NCI-H524 treated with DMSO at 0.1 percent for 48 hours (cell line): ENCODE measurements at regions not wholly inside any gene's neighbourhood (a gene's known extent, or its start where the extent isn't known, plus 50 kb on each side); places are given as distances from the start of the nearest gene placed in this dataset.
A peak's percentile ranks its signal among the peaks of the same experiment; 100 is the strongest.
"Not testable (repeated sequence)": the region's sequence is repeated elsewhere in the genome, so short reads cannot be mapped to it uniquely, and the experiment has no call there.

Experiments used
- DNase-seq: peaks from one replicate; lab custom pipeline; 2025; lab: John Stamatoyannopoulos, UW

GRCh38 chr1:106406114-106406513 lies 650.4 kb upstream of the PRMT6 start:
- no peak for DNase-seq

- not testable (repeated sequence) for DNase-seq
These were observed 644.2 kb upstream of the PRMT6 start for GRCh38 chr1:106412321-106412720.

DNA sequence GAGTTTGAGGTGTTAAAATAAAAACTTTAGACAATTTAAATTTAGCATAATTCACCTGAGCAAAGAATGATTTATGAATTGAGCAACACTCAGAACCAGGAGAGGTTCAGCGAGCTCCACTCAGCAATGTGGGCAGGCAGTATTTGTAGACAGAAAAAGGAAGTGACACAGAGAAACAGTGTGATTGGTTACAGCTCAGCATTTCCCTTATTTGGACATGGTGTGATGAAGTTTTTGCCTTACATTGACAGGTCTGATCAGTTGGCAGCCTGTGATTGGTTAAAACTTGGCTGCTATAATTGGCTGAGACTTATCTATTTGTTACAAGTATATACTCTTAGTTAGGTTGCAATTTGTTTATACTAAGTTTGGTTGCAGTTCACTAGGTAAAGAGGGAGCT lies 621.2 kb upstream of the PRMT6 start:
- no peak for DNase-seq

- DNase-seq, result no peak
These were observed 617.0 kb upstream of the PRMT6 start for GRCh38 chr1:106439475-106439874.

GRCh38 chr1:106447466-106447865 lies 609.0 kb upstream of the PRMT6 start:
- no peak for DNase-seq

DNA sequence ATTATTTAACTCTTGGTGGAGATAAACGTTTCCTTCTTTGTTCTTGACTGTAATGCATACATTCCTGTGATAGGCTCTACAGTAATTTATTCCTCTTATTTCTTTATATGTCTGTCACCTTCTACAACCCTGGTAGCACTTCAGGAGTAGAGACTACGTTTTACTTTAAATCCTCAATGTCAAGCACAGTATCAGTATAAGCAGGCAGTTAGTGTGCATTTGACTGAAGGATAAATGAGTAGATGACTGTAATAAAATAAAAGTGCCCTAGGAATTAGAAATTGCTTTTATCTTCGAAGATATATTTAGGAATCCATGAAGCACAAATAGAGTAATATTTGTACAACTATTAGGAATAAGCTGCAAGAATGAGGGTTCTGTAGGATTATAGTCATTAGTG lies 599.6 kb upstream of the PRMT6 start:
- DNase-seq, result no peak

DNA sequence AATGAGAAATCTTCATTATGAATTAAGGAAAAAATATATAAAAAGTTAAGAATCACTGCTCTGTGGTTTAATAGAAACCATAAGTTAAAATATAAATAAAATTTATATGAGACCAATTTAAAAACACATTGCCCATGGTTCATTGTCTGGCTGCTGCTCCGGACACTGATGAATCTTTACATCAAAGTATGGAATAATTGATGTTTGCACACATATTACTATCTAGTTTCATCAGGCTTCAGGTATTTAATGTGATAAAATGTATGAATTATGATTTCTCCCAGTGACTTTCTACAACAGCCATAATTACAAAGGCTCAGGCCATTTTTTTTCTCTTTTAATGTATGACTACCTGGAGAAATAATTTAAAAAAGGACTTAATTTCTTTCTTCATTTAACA lies 599.1 kb upstream of the PRMT6 start:
- no peak for DNase-seq

GRCh38 chr1:106458866-106459265 lies 597.6 kb upstream of the PRMT6 start:
- peak; percentile 32 for DNase-seq

GRCh38 chr1:106459418-106459817 lies 597.1 kb upstream of the PRMT6 start:
- DNase-seq, result no peak

DNA sequence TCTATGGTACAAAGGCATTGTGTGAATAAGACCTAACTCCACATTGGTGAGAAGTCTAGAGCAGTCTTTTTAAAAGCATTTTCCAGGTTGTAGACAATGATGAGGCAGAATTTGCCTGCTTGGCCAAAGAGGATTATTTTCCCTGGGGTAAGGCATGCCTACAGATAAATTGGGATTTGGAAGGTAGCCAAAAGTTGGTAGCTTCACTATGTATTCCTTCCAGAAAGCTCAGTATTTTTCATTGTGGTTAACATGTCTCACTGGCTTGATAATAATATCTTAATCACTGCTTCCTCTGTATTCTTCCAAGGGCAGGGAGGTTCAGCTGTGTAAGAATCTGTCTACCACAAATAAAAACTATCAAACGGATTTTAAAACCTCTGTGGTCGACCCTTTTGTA lies 590.8 kb upstream of the PRMT6 start:
- no peak for DNase-seq

GRCh38 chr1:106480629-106481028 lies 575.8 kb upstream of the PRMT6 start:
- DNase-seq, result no peak

DNA sequence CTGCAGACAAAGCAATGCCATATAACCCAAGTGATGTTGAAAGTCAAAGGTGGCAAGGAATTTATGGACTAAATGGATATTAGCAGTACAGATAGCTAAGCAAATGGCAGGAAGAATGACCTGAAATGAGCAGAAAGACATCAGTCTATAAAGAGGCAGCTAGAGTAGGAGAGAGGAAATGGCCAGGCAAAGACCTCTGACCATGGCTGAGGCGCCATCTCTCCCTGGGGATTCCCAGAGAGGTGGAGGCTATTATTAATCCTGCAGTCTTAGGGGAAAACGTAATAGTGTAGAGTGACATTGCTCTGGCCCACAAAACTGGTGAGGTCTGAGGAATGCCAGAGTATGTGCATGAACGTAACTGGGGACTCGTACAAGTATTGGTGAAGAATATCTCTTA lies 563.6 kb upstream of the PRMT6 start:
- DNase-seq, result no peak

DNA sequence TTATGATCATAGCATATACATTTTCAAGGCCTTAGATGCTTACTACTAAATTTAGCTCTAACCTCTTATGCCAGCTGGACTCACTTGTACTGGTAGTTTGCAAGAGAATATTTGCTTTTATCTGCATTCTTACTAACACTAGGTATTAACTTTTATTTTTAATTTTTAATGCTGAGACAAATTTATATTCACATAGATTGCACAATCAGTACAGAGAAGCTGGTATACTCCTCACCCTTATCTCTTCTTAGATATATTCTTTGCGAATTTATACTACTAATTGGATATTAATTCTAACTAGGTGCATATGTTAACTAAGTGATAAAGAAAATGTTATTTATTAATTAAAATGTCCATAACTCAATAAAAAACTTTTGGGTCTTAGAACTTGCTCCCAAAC lies 561.8 kb upstream of the PRMT6 start:
- no peak for DNase-seq

DNA sequence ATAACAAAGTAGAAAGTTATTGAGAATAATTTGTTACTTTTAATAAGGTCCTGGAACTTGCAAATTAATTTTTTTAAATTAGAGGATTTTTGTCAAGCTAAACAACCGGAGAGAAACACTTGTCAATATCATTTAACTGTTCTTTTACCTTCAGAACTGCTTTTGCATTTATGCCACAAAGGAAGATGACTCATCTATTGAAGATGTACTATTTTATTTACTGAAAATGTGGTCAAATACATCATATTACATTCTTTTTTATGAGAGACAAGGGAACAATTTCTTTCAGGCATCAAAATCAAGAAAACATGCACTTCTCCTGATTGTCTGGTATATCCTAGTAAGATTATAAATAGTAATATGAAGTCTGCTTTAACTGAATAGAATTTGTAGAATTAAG lies 558.2 kb upstream of the PRMT6 start:
- DNase-seq, result no peak

- no peak for DNase-seq
These were observed 553.8 kb upstream of the PRMT6 start for GRCh38 chr1:106502659-106503058.

DNA sequence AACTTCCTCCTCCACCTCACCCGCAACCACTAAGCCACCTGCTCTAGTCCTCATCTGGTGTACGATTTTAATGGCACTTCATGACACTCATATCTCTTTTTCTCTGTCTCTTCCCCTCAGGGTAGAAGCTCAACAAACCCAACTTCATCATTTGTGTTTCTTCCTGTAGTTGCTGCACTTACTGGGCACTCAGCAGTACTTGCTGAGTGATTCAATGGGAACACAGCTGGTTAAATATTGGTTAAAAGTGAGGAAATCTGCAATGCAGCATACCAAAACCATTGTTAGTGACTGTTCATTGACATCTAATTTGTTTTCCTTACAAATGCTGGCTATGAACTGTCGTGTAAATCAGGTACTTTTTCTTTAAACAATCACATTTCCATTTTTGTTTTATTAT lies 541.1 kb upstream of the PRMT6 start:
- DNase-seq, result no peak

- no peak for DNase-seq
These were observed 539.2 kb upstream of the PRMT6 start for GRCh38 chr1:106517224-106517623.

GRCh38 chr1:106523497-106523896 lies 533.0 kb upstream of the PRMT6 start:
- no peak for DNase-seq

DNA sequence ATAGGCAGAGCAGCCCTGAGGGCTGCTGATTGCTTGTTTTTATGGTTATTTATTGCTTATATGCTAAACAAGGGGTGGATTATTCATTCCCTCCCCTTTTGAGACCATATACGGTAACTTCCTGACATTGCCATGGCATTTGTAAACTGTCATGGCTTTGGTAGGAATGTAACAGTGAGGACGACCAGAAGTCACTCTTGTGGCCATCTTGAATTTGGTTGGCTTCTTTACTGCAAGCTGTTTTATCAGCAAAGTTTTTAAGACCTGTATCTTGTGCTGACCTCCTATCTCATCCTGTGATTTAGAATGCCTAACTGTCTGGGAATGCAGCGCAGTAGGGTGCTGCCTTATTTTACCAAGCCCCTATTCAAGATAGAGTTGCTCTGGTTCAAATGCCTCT lies 531.8 kb upstream of the PRMT6 start:
- no peak for DNase-seq

DNA sequence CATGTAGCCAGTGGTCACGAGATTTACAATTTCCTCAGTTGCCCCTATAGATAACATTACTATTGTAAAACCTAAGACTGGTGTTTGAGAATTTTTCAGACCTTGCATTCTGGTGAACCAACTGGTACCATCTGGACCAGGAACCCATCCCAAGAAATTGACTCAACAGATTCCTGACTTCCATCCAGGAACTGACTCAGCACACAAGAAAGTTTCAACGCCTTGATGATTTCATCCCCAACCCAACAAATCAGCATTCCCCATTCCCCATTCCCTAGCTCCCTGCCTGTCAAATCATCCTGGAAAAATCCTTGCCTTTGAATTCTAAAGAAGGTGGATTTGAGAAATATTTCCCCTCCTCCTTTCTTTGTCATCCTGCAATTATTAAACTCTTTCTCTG lies 529.8 kb upstream of the PRMT6 start:
- no peak for DNase-seq

DNA sequence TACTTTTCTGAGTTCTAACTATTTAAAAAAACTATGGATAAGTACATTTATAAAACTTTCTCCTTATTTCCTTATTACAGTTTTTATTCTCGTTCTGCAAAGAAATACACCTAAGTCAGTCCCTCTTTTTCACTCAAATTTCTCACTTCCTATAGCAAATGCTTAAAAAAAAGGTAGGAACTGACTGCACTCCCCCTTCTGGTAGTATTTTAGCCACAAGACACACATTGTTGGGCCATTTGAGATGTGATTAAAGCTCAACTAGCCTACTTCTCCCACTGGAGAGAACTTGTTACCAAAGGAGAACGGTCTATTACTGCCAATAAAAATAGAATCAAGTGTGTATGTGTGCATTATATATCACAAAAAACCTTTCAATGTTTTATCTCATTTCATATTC lies 521.9 kb upstream of the PRMT6 start:
- DNase-seq, result no peak

DNA sequence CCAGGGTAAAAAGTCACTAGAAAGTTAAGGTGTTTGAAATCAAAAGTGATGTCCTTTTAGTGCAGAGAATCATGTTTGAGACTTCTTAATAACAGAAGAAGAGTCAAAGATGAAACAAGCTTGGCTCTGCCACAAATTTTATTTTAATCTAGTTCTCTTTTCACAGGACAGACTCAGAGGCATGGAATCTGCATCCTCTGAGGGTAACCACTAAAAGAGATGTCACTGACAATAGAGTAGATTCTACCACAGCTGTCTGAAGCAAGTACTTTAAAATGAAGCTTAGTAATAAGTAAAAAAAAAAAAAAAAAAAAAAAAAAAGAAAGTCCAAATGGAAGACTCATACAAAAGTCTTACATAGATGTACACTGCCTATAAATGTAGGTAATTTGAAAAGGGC lies 519.7 kb upstream of the PRMT6 start:
- no peak for DNase-seq

DNA sequence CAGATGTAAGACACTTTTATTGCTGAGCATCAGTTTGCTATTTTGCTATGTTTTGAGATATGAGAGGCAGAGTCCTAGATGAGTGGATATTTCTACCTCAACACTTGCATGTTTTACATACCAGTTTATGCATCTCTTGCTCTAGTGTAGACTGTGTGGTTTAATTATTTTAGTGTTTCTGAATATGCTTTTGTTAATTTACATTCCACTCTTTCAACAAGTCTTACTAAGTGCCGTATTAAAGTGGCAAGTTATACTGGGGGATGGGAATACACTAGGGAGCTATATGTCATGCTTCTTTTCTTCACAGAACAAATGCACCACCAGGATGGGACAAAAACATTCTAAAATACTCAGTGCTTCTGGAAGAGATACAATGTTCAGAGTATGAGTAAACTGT lies 507.7 kb upstream of the PRMT6 start:
- DNase-seq, result no peak

DNA sequence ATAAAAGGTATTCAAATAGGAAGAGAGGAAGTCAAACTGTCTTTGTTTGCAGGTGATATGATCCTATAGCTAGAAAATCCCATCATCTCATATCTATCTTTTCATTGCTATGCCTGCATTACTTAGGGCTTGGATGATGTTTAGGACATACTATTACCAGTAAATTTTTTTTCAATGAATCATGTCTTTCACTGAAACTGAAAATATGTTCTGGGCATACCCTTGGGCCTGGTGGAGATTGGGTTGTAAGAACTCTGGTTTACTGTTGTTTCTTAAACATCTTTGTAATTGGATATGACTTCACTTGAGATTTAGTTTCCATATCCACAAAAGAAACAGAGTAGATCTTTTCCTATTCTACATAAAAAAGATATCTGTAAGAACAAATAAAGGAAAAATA lies 502.2 kb upstream of the PRMT6 start:
- DNase-seq, result no peak

GRCh38 chr1:106555571-106555970 lies 500.9 kb upstream of the PRMT6 start:
- DNase-seq, result no peak
